ENCODE measurements at regions not wholly inside any gene's neighbourhood (a gene's known extent, or its start where the extent isn't known, plus 50 kb on each side); places are given as distances from the start of the nearest gene placed in this dataset.

GRCh38 chr9:4356306-4356705 lies 56.4 kb upstream of the GLIS3 start:
- TF ChIP-seq CTCF (IDR thresholded peaks at IDR 0.05; ENCODE audit: low read depth, low read length), result no peak
- no peaks in the 10 kb centered on the region for H3K9me3 ChIP-seq (ENCODE audit: severe bottlenecking)
- DNase-seq, result no peak
- H3K4me3 ChIP-seq (ENCODE audit: low read depth, low read length), result no peak overlapping the region
- H3K27me3 ChIP-seq (ENCODE audit: insufficient read depth, low read depth, severe bottlenecking), result peaks cover 11% of the 10 kb centered on the region
- no peak overlapping the region for H3K27ac ChIP-seq
- H3K36me3 ChIP-seq, result no peaks in the 10 kb centered on the region

- no peak overlapping the region for H3K4me3 ChIP-seq (ENCODE audit: low read depth, low read length)
- no peak for DNase-seq
- TF ChIP-seq CTCF (IDR thresholded peaks at IDR 0.05; ENCODE audit: low read depth, low read length), result no peak
- no peak overlapping the region for H3K27ac ChIP-seq
- H3K27me3 ChIP-seq (ENCODE audit: insufficient read depth, low read depth, severe bottlenecking), result peaks cover 3% of the 10 kb centered on the region
- H3K36me3 ChIP-seq, result no peaks in the 10 kb centered on the region
- no peaks in the 10 kb centered on the region for H3K9me3 ChIP-seq (ENCODE audit: severe bottlenecking)
Observed at GRCh38 chr9:4353236-4353635, 53.4 kb upstream of the GLIS3 start.

GRCh38 chr9:4349816-4350418 lies 50.0 kb upstream of the GLIS3 start:
- H3K9me3 ChIP-seq (ENCODE audit: severe bottlenecking), result no peaks in the 10 kb centered on the region
- DNase-seq, result peak; percentile 16
- H3K27me3 ChIP-seq (ENCODE audit: insufficient read depth, low read depth, severe bottlenecking), result no peaks in the 10 kb centered on the region
- no peak overlapping the region for H3K27ac ChIP-seq
- H3K4me3 ChIP-seq (ENCODE audit: low read depth, low read length), result no peak overlapping the region
- TF ChIP-seq CTCF (IDR thresholded peaks at IDR 0.05; ENCODE audit: low read depth, low read length), result no peak
- no peaks in the 10 kb centered on the region for H3K36me3 ChIP-seq

Measured in WERI-Rb-1 (cell line).